GM12873 (cell line): ENCODE measurements at regions not wholly inside any gene's neighbourhood (a gene's known extent, or its start where the extent isn't known, plus 50 kb on each side); places are given as distances from the start of the nearest gene placed in this dataset.

Experiments used
- CTCF ChIP-seq: IDR thresholded peaks from 2 replicates; pipeline ENCODE4 v1.5.1; 2012; ENCODE audit warnings: low read depth, mild to moderate bottlenecking, moderate library complexity, low read length, control low read depth; ENCODE audit not compliant: insufficient read depth; ENCODE audit errors: missing control alignments

- TF ChIP-seq CTCF: no peak
Measured at GRCh38 chrX:45372151-45372550, 171.5 kb upstream of the DIPK2B start.

- TF ChIP-seq CTCF: no peak
Measured at GRCh38 chrX:45368705-45369104, 168.0 kb upstream of the DIPK2B start.

GRCh38 chrX:45363596-45363995, 162.9 kb upstream of the DIPK2B start:
- TF ChIP-seq CTCF: no peak

GRCh38 chrX:45360571-45360970, 159.9 kb upstream of the DIPK2B start:
- TF ChIP-seq CTCF: no peak

GRCh38 chrX:45358392-45358791, 157.7 kb upstream of the DIPK2B start:
- no peak for TF ChIP-seq CTCF

- TF ChIP-seq CTCF: no peak
Measured at GRCh38 chrX:45353456-45353855, 152.8 kb upstream of the DIPK2B start.

- TF ChIP-seq CTCF: no peak
Measured at GRCh38 chrX:45352611-45353010, 151.9 kb upstream of the DIPK2B start.
